MCF 10A (cell line): ENCODE measurements at regions not wholly inside any gene's neighbourhood (a gene's known extent, or its start where the extent isn't known, plus 50 kb on each side); places are given as distances from the start of the nearest gene placed in this dataset.
"Not testable (repeated sequence)": the region's sequence is repeated elsewhere in the genome, so short reads cannot be mapped to it uniquely, and the experiment has no call there.

ENCODE experiments used
- BruUV-seq: library from RNA; stranded (reverse); fragments of 400-500 nt; replicated peaks from 2 replicates; lab custom pipeline; 2021; lab: Mats Ljungman, UMichigan
- CTCF ChIA-PET: fragments of 300-600 bp; sonication (Branson Sonifier 250); formaldehyde crosslinking; extraction: SDS; loops from one replicate; lab custom pipeline; 2021; ENCODE audit warnings: antibody characterized with exemption, inconsistent platforms; lab: Yijun Ruan, JAX
- POLR2A ChIA-PET: fragments of 300-600, 350-650 bp; sonication (Branson Sonifier 250); formaldehyde crosslinking; extraction: SDS; loops from one replicate; lab custom pipeline; 2020; ENCODE audit warnings: antibody characterized with exemption, inconsistent platforms; lab: Yijun Ruan, JAX
- DNase-seq: peaks from one replicate; pipeline ENCODE4 v3.0.0-alpha.2; 2018; ENCODE audit not compliant: unreplicated experiment
- H3K27ac Mint-ChIP-seq: one replicate; pipeline ENCODE4 v1.8.0; 2022; ENCODE audit warnings: mild to moderate bottlenecking, low read depth, mixed read lengths; ENCODE audit not compliant: unreplicated experiment
- H3K27me3 Mint-ChIP-seq: one replicate; pipeline ENCODE4 v1.8.0; 2022; ENCODE audit warnings: mixed read lengths; ENCODE audit not compliant: insufficient read depth, unreplicated experiment
- H3K36me3 Mint-ChIP-seq: one replicate; pipeline ENCODE4 v1.8.0; 2022; ENCODE audit warnings: mild to moderate bottlenecking, moderate library complexity, mixed read lengths; ENCODE audit not compliant: insufficient read depth, unreplicated experiment
- H3K4me1 Mint-ChIP-seq: one replicate; pipeline ENCODE4 v1.8.0; 2022; ENCODE audit warnings: mixed read lengths; ENCODE audit not compliant: insufficient read depth, unreplicated experiment
- H3K4me3 Mint-ChIP-seq: one replicate; pipeline ENCODE4 v1.8.0; 2022; ENCODE audit warnings: mild to moderate bottlenecking, moderate library complexity, mixed read lengths; ENCODE audit not compliant: unreplicated experiment
- H3K9me3 Mint-ChIP-seq: one replicate; pipeline ENCODE4 v1.8.0; 2022; ENCODE audit warnings: mixed read lengths; ENCODE audit not compliant: unreplicated experiment
- intact Hi-C: fragments of 100-400 bp; cut with micrococcal nuclease; formaldehyde crosslinking; loops from 2 replicates; pipeline ENCODE4 v1.14.1; 2022
- TF ChIP-seq, protein P1 (sequence below): fragments of 200-600 bp; IDR thresholded peaks from one replicate; pipeline ENCODE4 v1.8.0; 2022; ENCODE audit warnings: antibody characterized with exemption, mild to moderate bottlenecking; ENCODE audit not compliant: unreplicated experiment

DNA sequence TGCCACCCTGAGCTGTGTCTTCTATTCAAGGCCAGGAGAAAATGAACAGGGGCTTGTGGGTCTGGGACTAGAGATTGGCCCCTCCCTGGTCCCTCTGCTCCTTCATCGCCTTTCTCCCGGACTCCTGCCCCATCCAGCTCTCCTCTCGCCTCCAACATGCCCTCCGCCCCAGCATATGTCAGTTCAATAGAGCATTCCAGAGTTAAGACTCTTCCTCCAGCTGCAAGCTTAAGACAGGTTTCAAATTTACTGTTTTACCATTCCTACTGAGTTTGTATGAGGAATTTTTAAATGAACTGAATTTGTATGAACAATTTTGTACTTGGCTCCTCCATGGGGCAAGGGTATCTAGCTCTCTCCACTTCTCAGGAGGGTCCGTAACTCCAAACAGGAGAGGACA is 195.6 kb downstream of the TBC1D2B start:
- no peak for DNase-seq
- H3K4me3 Mint-ChIP-seq = no peak overlapping the region
- BruUV-seq = no TSS peak
- H3K4me1 Mint-ChIP-seq = no peaks in the 10 kb centered on the region
- intact Hi-C loops = no loop called here
- H3K9me3 Mint-ChIP-seq = no peaks in the 10 kb centered on the region
- TF ChIP-seq, protein P1, sequence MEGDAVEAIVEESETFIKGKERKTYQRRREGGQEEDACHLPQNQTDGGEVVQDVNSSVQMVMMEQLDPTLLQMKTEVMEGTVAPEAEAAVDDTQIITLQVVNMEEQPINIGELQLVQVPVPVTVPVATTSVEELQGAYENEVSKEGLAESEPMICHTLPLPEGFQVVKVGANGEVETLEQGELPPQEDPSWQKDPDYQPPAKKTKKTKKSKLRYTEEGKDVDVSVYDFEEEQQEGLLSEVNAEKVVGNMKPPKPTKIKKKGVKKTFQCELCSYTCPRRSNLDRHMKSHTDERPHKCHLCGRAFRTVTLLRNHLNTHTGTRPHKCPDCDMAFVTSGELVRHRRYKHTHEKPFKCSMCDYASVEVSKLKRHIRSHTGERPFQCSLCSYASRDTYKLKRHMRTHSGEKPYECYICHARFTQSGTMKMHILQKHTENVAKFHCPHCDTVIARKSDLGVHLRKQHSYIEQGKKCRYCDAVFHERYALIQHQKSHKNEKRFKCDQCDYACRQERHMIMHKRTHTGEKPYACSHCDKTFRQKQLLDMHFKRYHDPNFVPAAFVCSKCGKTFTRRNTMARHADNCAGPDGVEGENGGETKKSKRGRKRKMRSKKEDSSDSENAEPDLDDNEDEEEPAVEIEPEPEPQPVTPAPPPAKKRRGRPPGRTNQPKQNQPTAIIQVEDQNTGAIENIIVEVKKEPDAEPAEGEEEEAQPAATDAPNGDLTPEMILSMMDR = no peak
- CTCF ChIA-PET = interaction anchor here (0.6 kb wide), 1 partner anchor 20 kb away, joined by 3 read pairs; no protein-coding TSS in a partner anchor
- POLR2A ChIA-PET = no interaction called here
- no peaks in the 10 kb centered on the region for H3K36me3 Mint-ChIP-seq
- no peak overlapping the region for H3K27ac Mint-ChIP-seq
- no peaks in the 10 kb centered on the region for H3K27me3 Mint-ChIP-seq

DNA sequence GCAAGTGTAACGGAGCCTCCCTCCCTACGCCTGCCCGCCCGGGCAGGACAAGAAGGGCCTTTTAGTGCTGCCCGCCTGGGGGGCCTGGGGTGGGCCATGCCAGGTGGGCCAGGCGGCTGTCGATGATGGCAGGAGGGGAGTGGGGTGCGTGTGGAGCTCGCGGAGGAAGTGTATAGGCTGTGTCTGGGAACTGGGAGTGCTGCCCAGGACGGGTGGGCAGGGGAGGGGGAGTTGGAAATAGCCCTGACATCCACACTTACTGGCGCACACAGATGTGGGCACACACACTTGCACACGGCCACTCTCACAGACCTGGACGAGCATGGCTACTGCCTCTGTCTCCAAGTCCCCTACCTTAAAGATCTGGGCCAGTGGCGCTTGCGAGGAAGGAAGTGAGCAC is 196.0 kb downstream of the TBC1D2B start:
- POLR2A ChIA-PET, H3K36me3 Mint-ChIP-seq, H3K4me3 Mint-ChIP-seq, H3K27me3 Mint-ChIP-seq, DNase-seq, H3K9me3 Mint-ChIP-seq, H3K4me1 Mint-ChIP-seq, H3K27ac Mint-ChIP-seq, intact Hi-C loops, BruUV-seq: not testable (repeated sequence)
- CTCF ChIA-PET = interaction anchor here (0.5 to 0.6 kb wide), 2 partner anchors 21 to 1148 kb away, joined by 3 to 4 read pairs; no protein-coding TSS in a partner anchor

DNA sequence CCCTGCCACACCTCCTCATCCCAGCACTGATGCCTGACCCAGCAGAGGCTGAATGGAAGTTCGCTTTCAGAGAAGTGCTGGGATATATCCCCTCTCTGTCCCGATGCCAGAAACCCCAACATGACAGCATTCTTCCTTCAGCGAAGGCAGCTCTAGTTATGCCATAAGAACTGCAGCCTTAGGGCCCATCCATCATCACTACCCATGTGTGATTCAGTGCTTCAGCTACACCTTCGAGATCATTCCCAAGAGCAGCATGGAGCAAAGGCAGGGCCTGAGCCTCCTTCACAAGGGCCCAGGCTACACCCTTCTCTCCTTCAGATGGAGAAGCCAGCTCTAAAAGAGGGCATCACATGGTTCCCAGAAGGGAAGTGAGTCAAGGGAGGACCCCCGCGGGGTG is 198.0 kb downstream of the TBC1D2B start:
- DNase-seq, H3K27me3 Mint-ChIP-seq, H3K27ac Mint-ChIP-seq, H3K4me3 Mint-ChIP-seq, H3K36me3 Mint-ChIP-seq, H3K9me3 Mint-ChIP-seq, H3K4me1 Mint-ChIP-seq, BruUV-seq, POLR2A ChIA-PET: not testable (repeated sequence)
- intact Hi-C loops = loop anchor here (5.0 kb wide), 1 partner anchor 227 kb away; no protein-coding TSS in a partner anchor
- CTCF ChIA-PET = interaction anchor here (0.6 to 0.7 kb wide), 2 partner anchors 9 to 229 kb away, joined by 3 read pairs; no protein-coding TSS in a partner anchor

DNA sequence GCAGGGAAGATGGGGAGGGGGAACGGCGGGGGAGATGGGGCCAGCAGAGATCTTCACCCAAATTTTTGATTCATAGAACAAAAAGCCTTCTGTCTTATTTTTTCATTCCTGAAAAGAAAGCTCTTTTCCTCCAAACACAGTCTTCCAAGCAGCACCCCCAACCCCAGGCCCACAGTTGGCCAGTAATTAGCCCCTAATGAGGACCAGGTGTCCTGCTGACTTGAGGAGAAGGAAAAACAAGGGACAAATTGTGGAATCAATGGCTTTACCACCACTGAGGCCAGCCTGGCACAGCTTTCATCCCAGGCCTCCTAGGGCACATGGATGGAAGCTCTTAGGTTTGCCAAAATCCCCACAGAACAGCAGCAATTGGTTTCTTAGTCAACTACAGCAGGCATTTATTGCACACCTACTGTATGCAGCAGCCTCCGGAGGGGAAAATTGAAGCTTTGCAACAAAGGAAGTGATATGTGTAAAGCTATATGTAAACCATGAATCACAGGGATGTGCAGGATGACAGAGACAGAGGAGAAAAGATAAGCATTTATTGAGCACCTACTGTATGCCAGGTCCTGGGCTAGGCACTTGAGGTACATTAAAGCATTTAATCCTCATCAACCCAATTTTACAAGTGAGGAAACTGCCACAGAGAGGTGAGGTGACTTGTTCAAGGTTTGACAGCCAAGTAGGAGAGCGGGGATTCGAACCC is 199.5 kb downstream of the TBC1D2B start:
- Mint-ChIP-seq H3K27ac (no peak overlapping the region), H3K4me1 (no peaks in the 10 kb centered on the region), H3K4me3 (no peak overlapping the region), H3K36me3 (no peaks in the 10 kb centered on the region), H3K27me3 (no peaks in the 10 kb centered on the region), H3K9me3 (no peaks in the 10 kb centered on the region)
- ChIA-PET CTCF (no interaction called here), POLR2A (interaction anchor here (0.5 kb wide), 1 partner anchor 637 kb away, joined by 4 read pairs; no protein-coding TSS in a partner anchor)
- no peak for DNase-seq
- BruUV-seq = no TSS peak
- TF ChIP-seq, protein P1 = no peak
- intact Hi-C loops = loop anchor here (5.0 kb wide), 1 partner anchor 226 kb away; no protein-coding TSS in a partner anchor

DNA sequence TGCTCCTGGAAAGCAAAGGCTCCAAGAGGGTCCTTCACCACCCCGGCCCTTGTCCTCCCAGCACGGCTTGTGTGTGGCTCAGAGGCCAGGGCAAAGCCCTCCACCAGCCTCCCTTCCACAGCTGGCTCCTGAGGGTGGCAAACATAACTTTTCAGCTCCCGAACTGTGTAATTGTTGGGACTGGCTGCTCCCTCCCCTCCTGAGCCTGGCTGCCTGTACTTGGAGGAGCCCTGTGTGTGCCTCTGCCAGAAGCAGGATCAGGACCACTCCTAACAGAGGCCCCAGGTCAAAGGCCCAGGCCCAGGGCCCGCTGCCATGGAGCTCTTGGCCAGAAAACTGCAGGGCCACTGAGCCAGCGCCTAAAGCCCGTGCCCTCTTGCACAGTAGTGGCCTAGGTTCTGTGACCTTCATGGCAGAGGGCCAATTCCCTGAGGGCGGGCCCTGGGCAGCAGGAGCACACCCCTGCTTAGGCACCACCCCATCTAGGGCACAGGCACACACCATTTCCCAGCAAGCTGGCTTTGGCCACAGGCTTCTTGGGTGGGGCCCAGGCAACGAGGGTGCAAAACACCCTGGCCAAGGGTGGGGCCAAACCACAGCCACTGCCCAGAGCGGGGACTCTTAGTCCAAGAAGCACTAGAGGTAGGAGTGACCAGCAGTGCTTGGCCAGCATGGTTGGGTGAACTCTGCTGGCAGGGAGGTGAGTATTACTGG is 201.2 kb downstream of the TBC1D2B start:
- not testable (repeated sequence) for H3K9me3 Mint-ChIP-seq, H3K4me1 Mint-ChIP-seq, H3K36me3 Mint-ChIP-seq, DNase-seq, H3K27me3 Mint-ChIP-seq, BruUV-seq, H3K4me3 Mint-ChIP-seq
- intact Hi-C loops = loop anchor here (5.0 kb wide), 1 partner anchor 224 kb away; no protein-coding TSS in a partner anchor
- ChIA-PET POLR2A (interaction anchor here (0.6 kb wide), 1 partner anchor 8 kb away, joined by 7 read pairs; no protein-coding TSS in a partner anchor), CTCF (interaction anchor here (0.6 to 1.6 kb wide), 4 partner anchors 19 to 243 kb away, joined by 3 to 7 read pairs (median 6); partner anchors contain the start of gene LINGO1)
- H3K27ac Mint-ChIP-seq = peak overlapping the region; percentile 69
